HG02678 (cell line): ENCODE measurements at regions not wholly inside any gene's neighbourhood (a gene's known extent, or its start where the extent isn't known, plus 50 kb on each side); places are given as distances from the start of the nearest gene placed in this dataset.
"Not testable (repeated sequence)": the region's sequence is repeated elsewhere in the genome, so short reads cannot be mapped to it uniquely, and the experiment has no call there.

Experiments
- ATAC-seq: cut with Tn5 transposase; IDR thresholded peaks from one replicate; pipeline ENCODE4 v1.9.1; 2021; ENCODE audit warnings: mild to moderate bottlenecking, moderate library complexity; ENCODE audit not compliant: unreplicated experiment

- ATAC-seq, result no peak
Measured at GRCh38 chr2:185984670-185985069, 246.1 kb downstream of the FSIP2 start.

- ATAC-seq, result not testable (repeated sequence)
Measured at GRCh38 chr2:185988907-185989306, 250.3 kb downstream of the FSIP2 start.

GRCh38 chr2:185990861-185991525 is 252.4 kb downstream of the FSIP2 start:
- no peak for ATAC-seq

DNA sequence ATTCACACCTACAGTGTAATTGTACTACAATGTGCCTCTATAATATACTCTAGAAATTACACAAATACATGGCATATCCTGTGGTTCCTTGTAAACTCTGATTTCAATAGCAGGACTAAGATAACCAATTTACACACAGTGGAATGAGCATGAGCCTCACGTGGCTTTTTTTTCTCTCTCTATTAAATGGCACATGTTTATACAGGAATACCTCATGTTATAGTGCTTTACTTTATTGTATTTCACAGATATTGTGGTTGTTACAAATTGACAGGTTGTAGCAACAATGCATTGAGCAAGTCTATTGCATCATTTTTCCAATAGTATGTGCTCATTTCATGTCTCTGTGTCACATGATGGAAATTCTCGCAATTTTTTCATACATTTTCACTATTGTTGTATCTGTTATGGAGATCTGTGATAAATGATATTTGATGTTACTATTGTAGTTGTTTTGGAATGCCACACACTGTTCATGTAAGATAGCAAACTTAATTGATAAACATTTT is 260.0 kb downstream of the FSIP2 start:
- ATAC-seq, result no peak

- no peak for ATAC-seq
Measured at GRCh38 chr2:186009341-186009740, 270.7 kb downstream of the FSIP2 start.

DNA sequence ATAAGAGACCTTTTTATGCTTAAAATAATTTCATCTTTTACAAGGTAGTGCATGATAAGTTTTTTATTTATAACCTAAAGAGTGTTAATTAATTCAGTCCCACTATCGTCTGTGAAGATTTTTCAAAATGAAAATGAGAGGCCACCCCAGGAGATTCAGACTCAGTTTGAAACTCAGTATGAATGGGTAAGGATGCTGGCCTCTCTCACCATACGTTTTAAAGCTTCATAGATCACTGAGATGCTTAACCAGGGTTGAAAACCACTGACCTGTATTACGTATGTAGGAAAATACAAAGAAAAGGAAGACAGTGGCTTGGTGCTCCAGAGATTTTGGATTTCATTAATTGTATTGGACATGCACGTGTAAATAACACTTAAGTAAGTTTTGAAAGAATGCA is 278.7 kb downstream of the FSIP2 start:
- no peak for ATAC-seq

DNA sequence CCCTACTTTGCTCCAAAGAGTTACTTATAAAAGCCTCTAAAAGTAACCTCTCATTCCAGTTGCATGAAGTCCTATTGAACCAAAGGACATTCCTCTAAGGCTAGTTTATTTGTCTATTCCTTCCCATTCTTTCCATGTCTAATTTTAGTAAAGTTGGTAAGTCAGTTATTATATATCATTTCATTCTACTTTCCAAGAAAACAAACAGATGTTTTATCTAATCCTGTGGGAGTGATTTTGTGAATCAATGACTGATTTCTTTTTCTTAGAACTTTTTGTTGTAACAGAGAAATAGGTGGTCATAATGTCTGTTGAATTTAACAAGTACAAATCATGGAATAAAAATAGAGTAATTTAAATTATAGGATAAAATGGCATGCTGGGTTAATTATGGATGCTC is 286.3 kb downstream of the FSIP2 start:
- ATAC-seq, result no peak

- no peak for ATAC-seq
Measured at GRCh38 chr2:186027922-186028321, 289.3 kb downstream of the FSIP2 start.

GRCh38 chr2:186031229-186031628 is 292.6 kb downstream of the FSIP2 start:
- ATAC-seq, result no peak

DNA sequence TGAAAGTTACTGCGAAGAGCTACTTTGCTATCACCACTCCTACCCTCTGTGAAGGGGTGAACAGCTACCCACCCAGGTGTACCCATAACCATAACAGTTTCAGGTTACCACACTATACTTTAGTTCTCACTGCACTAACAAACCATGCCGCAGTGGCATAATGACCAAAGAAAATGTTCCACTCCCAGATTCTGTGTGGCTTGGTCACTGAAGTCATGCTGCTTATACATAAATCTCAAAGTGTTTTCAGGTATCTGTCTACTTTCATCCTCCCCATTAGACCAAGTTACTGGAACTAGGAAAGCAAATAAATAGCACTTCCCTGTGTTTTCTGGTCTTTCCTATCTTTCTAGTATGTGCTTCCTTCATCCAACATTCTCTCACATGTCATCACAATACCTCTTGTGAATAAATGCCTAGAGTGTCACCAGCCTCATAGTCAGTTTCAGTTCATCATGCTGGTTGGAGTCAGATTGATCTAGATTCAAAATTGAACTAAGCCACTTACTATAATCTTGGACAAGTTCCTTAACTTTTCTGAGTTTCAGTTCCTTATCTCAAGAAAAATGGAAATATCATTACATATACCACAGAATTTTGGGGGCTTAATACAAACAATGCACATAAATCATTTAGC is 293.6 kb downstream of the FSIP2 start:
- ATAC-seq, result no peak

- no peak for ATAC-seq
Measured at GRCh38 chr2:186032930-186033329, 294.3 kb downstream of the FSIP2 start.

- ATAC-seq, result no peak
Measured at GRCh38 chr2:186033541-186033940, 294.9 kb downstream of the FSIP2 start.

GRCh38 chr2:186036862-186037449 is 298.4 kb downstream of the FSIP2 start:
- ATAC-seq, result no peak

DNA sequence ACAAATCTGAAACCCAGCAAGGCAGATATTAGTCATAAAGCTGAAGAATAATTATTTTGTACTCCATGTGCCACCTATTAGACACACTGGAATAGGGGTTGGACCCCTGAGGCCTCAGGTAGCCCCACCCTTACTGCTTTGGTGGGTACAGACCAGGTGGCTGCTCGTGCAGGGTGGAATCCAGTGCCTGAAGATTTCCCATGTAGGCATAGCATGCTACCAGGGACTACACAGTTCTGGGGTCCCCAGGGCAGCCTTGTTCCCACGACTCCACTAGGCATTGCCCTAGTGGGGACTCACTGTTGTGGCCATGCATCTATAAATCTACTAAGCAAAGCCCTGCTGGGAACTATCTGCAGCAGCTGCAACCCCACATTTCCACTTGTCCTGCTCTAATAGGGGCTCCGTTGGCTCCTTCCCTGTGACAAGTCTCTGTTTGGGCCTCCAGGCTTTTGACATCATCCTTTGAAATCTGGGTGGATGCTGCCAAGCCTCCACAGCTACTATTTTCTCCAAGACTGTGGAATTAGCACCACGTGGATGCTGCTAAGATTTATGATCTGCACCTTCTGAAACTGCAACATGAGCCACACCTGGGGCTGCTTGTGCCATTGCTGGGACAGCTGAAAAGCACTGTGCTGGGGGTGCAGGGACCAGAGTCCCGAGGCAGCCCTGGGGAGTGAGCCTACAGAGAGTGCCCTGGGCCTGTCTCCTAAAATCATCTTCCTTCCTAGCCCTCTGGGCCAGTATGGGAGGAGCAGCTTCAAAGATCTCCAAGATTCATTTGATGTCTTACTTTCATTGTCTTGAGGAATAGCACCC is 303.8 kb downstream of the FSIP2 start:
- ATAC-seq, result no peak

GRCh38 chr2:186044761-186045160 is 306.2 kb downstream of the FSIP2 start:
- no peak for ATAC-seq

- ATAC-seq, result no peak
Measured at GRCh38 chr2:186052930-186053329, 314.3 kb downstream of the FSIP2 start.

DNA sequence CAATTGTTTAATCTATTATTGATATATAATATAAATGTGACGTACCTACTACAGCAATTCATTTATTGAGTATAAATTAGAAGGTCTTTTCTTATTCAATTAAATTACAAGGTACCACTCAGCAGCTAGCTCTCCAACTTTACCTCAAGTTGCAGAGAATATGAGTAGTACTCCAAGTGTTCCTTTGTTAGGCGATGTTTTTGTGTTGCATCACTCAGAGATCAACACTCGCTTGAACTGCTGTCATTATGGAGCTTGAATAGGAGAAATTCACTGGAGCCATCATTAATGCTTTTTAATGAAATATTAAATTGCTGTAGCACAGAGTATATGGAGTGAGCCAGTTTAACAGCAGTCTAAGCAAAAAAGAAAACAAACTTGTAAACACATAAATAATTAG is 320.0 kb downstream of the FSIP2 start:
- no peak for ATAC-seq

DNA sequence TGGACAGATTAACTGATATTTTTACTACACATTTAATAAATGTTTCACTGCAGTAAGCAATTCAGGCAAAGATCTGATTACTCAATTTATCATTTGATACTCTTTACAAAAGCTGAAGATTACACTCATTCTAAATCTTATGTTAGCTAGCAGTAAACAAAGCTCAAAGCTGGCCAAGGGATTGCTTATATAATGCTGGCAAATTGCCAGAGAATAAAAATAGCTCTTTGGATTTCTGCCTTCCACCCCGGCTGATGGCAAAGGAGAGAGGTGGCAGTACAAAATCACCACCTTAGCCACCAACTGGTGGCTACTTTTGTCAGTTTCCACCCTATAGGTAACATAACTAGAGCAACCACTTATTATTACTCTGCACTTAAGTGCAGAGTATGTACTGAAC is 320.5 kb downstream of the FSIP2 start:
- no peak for ATAC-seq

- ATAC-seq, result no peak
Measured at GRCh38 chr2:186060744-186061440, 322.3 kb downstream of the FSIP2 start.

GRCh38 chr2:186064507-186064906 is 325.9 kb downstream of the FSIP2 start:
- ATAC-seq, result no peak

DNA sequence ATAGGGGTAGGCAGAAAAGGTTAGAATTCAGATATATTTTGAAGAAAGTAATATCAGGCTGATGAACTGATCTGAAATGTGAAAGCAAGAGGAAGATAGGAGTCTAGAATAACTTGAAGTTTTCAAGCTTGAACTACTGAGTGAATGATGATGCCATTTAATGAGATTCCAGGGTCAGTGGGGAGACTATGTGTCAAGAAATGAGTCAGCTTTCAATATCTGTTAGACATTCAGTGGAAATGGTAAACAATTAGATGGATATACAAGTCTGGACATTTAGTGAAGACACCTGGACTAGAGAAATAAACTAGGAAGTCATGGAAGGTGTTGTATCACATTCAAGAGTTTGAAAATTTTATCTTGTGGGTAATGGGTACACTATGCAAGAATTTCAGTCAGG is 326.9 kb downstream of the FSIP2 start:
- no peak for ATAC-seq
